NCI-H524 treated with DMSO at 0.1 percent for 48 hours (cell line): ENCODE measurements at regions not wholly inside any gene's neighbourhood (a gene's known extent, or its start where the extent isn't known, plus 50 kb on each side); places are given as distances from the start of the nearest gene placed in this dataset.

Source experiments
- DNase-seq: peaks from one replicate; lab custom pipeline; 2025; lab: John Stamatoyannopoulos, UW

GRCh38 chr2:158905341-158905740 is 63.1 kb upstream of the TANC1 start:
- no peak for DNase-seq

GRCh38 chr2:158905784-158906183 is 62.7 kb upstream of the TANC1 start:
- no peak for DNase-seq

DNA sequence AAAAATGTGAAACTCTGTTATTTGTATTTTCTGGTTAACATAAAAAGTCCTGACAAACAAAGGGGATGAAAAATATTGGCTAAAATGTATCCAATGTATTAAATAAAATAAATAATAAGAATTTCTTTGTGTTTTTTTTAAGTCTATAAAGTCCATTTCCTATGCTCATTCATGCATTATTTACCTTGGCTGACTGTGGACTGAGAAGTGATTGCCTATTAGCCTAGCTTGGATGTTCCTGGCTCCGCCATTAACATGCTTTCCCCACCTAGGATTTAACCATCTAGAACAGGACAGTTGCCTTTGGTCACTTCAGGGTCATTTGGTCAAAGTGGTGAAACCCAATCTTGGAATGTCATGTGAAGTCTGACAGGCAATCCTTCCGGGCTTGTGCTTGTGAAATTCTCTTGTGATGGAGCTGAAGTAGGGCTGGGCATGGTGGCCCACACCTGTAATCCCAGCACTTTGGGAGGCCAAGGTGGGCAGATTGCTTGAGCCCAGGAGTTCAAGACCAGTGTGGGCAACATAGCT is 60.4 kb upstream of the TANC1 start:
- no peak for DNase-seq

GRCh38 chr2:158912112-158912511 is 56.3 kb upstream of the TANC1 start:
- DNase-seq, result no peak

DNA sequence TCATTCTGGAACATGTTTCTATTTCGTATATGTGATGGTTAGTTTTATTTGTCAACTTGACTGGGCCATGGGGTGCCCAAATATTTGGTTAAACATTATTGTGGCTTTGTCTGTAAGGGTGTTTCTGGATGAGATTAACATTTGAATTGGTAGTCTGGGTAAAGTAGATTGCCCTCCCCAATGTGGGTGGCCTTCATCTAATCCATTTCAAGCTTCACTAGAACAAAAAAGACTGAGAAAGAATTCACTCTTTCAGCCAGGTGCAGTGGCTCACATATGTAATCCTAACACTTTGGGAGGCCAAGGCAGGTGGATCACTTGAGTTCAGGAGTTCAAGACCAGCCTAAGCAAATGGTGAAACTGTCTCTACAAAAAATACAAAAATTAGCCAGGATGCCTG is 55.7 kb upstream of the TANC1 start:
- DNase-seq, result no peak

- no peak for DNase-seq
Measured at GRCh38 chr2:158914066-158914465, 54.4 kb upstream of the TANC1 start.

GRCh38 chr2:158914731-158915130 is 53.7 kb upstream of the TANC1 start:
- no peak for DNase-seq

- no peak for DNase-seq
Measured at GRCh38 chr2:158917121-158917520, 51.3 kb upstream of the TANC1 start.

DNA sequence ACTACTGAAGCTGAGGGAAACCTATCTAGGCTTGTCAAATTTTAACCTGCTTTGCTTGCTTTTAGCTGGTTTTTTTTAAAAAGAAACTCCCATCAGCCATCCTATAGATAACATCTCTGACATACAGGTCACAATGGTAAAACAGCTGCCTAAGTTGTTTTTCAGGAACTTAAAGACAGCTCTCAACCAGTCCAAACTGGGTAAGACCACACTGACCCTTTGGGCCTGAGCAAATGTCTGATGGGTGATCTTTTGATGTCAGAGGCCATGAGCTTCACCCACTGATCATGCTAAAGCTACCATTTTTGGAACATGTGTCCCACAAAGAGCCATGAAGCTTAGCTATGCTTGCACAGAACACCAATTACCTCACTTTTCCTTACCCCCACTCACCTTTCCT is 50.0 kb upstream of the TANC1 start:
- no peak for DNase-seq
